ENCODE measurements at regions not wholly inside any gene's neighbourhood (a gene's known extent, or its start where the extent isn't known, plus 50 kb on each side); places are given as distances from the start of the nearest gene placed in this dataset.

- DNase-seq = no peak
These were observed 240.0 kb downstream of the MIAT start for GRCh38 chr22:26897384-26897783.

- no peak for DNase-seq
These were observed 241.7 kb downstream of the MIAT start for GRCh38 chr22:26898946-26899605.

- DNase-seq = no peak
These were observed 243.4 kb downstream of the MIAT start for GRCh38 chr22:26900787-26901186.

- DNase-seq = no peak
These were observed 243.9 kb downstream of the MIAT start for GRCh38 chr22:26901198-26901816.

GRCh38 chr22:26902401-26903029, 245.1 kb downstream of the MIAT start:
- no peak for DNase-seq

DNA sequence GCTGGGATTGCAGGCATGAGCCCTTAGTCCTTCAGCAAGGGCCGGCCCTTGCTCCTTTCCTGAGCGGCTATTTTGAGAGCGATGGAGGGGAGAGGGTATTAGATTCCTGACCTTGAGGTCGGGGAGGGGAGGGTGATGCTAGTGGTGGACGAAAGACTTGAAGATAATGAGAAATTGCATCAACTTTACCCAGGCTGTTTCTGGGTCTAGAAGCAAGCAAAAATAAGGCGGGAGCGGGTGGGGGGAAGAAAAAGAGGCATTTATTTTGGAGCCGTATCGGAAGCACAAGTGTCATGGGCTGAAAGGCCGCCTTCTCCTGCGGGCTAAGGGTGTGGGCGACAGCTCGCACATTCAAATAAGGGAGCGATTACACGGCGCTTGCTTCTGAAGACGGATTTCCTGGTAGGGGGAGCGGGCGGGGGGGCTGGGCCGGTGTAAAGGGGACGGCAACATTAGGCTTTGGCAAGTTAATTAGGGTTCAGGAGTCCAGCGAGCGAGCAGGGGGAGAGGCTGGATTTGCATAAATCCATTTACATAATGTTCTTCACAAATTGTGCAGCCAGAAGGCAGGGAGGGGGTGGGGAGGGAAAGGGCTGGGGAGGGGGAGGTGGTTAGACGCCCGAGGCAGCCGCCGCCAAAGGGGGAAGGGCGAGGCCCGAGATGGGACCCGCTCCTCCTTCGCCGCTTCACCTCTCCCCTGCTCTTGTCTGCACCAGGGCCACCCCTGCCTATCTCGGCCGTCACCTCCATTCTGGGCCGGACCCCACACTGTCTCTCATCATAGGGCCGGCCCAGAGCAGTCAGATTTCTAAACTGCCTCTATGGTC, 245.9 kb downstream of the MIAT start:
- DNase-seq = no peak

GRCh38 chr22:26904483-26904882, 247.1 kb downstream of the MIAT start:
- no peak for DNase-seq

DNA sequence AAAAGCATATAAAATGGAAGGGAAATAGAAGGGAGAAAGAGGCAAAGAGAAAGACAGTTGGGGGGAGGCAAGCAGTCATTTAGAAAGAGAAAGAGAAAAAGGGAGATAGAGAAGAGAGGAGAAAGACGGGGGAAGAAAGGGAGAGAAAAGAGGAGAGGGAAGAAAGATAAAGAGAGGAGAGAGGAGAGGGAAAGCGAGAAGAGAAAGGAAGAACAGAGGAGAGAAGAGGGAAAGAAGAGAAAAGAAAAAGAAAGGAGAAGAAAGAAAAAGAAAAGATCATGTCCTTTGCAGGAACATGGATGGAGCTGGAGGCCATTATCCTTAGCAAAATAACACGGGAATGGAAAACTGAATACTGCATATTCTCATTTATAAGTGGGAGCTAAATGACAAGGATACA, 247.7 kb downstream of the MIAT start:
- DNase-seq = no peak

DNA sequence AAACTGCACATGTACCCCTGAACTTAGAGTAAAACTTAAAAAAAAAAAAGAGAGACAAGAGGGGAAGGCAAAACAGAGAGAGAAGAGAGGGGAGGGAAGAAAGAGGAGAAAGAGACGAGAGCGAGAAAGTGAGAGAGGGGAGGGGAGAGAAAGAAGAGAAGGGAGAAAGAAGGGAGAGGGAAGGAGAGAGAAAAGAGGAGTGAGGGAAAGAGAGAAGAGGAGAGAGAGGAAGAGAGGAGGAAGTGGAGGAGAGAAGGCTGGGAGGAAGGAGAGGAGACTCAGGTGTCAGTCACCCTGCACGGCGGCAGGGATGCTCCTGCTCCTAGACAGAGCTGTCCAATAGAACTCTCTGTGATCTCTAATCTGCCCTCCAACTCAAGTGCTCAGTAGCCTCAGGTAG, 248.3 kb downstream of the MIAT start:
- no peak for DNase-seq

DNA sequence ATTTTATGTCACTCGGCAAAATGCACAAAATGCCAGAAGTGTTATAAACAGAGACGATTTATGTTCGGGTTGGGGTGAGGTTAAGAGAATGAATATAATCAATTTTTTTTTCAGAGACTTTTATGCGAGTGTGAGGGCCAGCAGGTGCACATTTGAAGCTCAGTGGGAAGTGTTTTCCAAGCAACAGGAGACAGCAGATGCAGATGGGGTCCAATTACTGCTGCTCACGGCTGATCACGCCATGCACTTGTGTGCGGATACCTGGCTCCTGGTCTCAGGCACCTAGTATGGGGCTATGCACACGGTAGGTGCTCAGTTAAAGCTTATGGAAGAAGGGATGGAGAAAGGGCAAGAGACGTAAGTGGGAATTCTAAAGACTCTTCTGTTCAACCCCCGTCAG, 249.1 kb downstream of the MIAT start:
- no peak for DNase-seq

DNA sequence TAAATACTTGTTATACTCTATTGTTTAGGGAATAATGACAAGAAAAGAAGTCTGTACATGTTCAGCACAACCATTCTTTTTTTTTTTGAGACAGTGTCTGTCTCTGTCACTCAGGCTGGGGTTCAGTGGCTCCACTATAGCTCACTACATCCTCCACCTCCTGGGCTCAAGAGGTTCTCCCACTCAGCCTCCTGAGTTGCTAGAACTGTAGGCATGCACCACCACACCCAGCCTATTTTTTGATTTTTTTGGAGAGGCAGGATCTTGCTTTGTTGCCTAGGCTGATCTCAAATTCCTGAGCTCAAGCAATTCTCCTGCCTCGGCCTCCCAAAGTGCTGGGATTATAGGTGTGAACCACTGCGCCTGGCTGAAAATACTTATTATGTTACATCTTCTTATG, 250.0 kb downstream of the MIAT start:
- no peak for DNase-seq

GRCh38 chr22:26910845-26911244, 253.5 kb downstream of the MIAT start:
- DNase-seq = no peak

GRCh38 chr22:26912655-26913345, 255.4 kb downstream of the MIAT start:
- no peak for DNase-seq

DNA sequence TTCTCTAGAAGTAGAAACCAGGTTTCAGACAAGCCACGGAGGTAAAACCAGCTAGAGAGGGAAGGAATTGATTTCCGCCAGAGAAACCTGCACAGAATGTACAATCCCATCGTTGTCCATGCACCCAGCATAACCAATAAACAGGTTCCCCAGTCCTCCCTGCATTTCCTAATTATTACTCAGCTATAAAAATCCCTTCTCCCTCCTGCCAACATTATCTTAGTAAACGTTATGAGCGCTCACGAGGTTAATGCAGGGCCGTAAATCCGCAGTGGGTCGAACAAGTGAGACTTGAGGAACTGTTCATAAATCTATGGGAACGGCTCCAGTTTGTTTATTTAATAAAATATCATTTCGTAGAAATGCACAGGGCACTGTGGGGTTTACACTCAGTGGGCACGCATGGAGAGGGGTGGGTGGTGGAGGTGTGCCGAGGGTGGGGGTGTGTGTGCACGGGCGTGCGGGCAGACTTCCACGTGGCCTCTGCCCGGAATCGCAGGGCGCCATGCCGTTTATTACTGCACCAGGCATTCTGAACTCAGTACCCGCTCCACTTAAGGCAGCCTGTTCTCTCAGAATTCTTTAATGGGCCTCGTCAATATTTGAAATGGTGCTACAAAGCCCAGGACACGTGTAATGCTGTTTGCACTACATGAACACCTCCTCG, 257.3 kb downstream of the MIAT start:
- no peak for DNase-seq

- DNase-seq = no peak
These were observed 258.8 kb downstream of the MIAT start for GRCh38 chr22:26916236-26916635.

- DNase-seq = no peak
These were observed 260.8 kb downstream of the MIAT start for GRCh38 chr22:26918226-26918625.

- DNase-seq = no peak
These were observed 264.3 kb downstream of the MIAT start for GRCh38 chr22:26921726-26922125.

DNA sequence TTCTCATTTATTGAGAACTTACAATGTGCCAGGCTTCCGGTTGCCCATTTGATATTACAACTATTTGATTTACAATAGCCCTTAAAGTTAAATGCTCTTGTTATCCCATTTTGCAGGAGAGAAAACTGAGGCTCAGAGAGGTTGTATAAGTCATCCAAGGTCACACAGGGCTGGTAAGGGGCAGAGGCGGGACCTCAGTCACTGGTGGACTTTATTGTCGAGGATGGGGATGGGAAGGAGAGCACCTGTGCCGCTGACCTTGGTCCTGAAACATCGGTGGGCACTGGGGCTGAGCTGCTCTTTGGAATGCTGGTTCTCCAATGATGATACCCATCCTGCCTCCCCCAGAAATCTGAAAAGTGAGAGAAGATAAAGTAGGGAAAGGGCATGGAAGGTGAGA, 265.4 kb downstream of the MIAT start:
- no peak for DNase-seq

DNA sequence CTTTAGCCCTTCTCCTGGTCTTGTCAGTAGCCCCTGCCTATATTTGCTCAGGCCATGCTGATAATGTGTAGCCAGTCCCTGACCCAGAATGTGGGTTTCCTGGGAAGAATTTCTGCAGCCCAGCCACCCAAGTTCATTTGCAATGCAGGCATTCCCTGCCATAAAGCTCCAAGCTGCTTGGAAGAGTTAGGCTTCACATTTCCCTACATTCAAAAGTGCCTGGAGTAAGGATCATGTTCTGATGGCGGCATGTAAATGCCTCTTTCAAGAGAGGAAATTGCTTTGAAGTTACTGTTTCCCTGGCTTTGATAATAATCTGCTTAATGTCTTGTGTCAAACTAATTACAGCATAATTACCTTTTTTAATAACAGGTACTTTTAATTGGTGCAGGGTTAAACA, 266.1 kb downstream of the MIAT start:
- DNase-seq = no peak

DNA sequence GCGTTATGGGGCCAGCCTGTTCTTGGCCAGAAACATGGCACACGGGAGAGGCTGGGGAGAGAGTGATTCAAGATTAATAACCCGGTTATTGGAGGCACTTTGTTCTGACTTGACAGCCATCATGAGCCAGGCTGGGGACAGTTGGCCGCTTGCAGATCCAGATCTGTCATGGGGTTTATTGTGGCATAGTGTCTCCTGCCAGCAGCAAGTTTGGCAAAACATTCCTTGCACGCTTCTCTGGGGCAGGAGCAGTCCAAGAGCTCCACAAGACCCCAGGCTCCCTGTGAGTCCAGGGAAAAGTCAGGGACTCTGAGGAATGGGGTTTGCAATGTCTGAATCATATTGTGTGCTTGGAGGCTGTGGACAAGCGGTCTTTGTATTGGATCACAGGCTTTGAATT, 270.4 kb downstream of the MIAT start:
- no peak for DNase-seq

GRCh38 chr22:26931471-26931870, 274.1 kb downstream of the MIAT start:
- DNase-seq = no peak

- DNase-seq = no peak
These were observed 275.8 kb downstream of the MIAT start for GRCh38 chr22:26933105-26933590.

Measured in CD4-positive, alpha-beta T cell treated with Interleukin-17A for 1 hour (primary cell).